Activated CD4-positive, alpha-beta T cell treated with anti-CD3 and anti-CD28 coated beads, Interleukin-2, amount 50 U/mL, for 4 hours (primary cell): ENCODE measurements at regions not wholly inside any gene's neighbourhood (a gene's known extent, or its start where the extent isn't known, plus 50 kb on each side); places are given as distances from the start of the nearest gene placed in this dataset.

Source experiments
- DNase-seq, 2 experiments: peaks; one replicate each; pipeline ENCODE4 v3.0.0-alpha.2; 2020

GRCh38 chr22:49138250-49138790 lies 689.4 kb downstream of the BRD1 start:
- no peak for DNase-seq

GRCh38 chr22:49137206-49137840 lies 690.4 kb downstream of the BRD1 start:
- DNase-seq, result no peak

- DNase-seq, result no peak
Observed at GRCh38 chr22:49136816-49137180, 690.9 kb downstream of the BRD1 start.

- DNase-seq, result no peak
Observed at GRCh38 chr22:49136041-49136815, 691.4 kb downstream of the BRD1 start.

- DNase-seq, result no peak
Observed at GRCh38 chr22:49134076-49134475, 693.6 kb downstream of the BRD1 start.

- no peak for DNase-seq
Observed at GRCh38 chr22:49133541-49133940, 694.1 kb downstream of the BRD1 start.

- no peak for DNase-seq
Observed at GRCh38 chr22:49132009-49132408, 695.7 kb downstream of the BRD1 start.

GRCh38 chr22:49129736-49130135 lies 697.9 kb downstream of the BRD1 start:
- no peak for DNase-seq

GRCh38 chr22:49128874-49129273 lies 698.8 kb downstream of the BRD1 start:
- DNase-seq, result no peak

- no peak for DNase-seq
Observed at GRCh38 chr22:49124608-49125007, 703.1 kb downstream of the BRD1 start.

- no peak for DNase-seq
Observed at GRCh38 chr22:49123621-49124192, 704.0 kb downstream of the BRD1 start.

GRCh38 chr22:49119551-49119952 lies 708.1 kb downstream of the BRD1 start:
- no peak for DNase-seq

GRCh38 chr22:49118065-49118464 lies 709.6 kb downstream of the BRD1 start:
- no peak for DNase-seq

- DNase-seq, result no peak
Observed at GRCh38 chr22:49117486-49117885, 710.2 kb downstream of the BRD1 start.

GRCh38 chr22:49116486-49117120 lies 711.1 kb downstream of the BRD1 start:
- DNase-seq, result no peak

GRCh38 chr22:49116021-49116420 lies 711.7 kb downstream of the BRD1 start:
- no peak for DNase-seq

GRCh38 chr22:49115197-49115596 lies 712.5 kb downstream of the BRD1 start:
- DNase-seq, result no peak

GRCh38 chr22:49113758-49114157 lies 713.9 kb downstream of the BRD1 start:
- no peak for DNase-seq

GRCh38 chr22:49112661-49113626 lies 714.7 kb downstream of the BRD1 start:
- no peak for DNase-seq

- no peak for DNase-seq
Observed at GRCh38 chr22:49112176-49112575, 715.5 kb downstream of the BRD1 start.

- DNase-seq, result no peak
Observed at GRCh38 chr22:49111085-49111484, 716.6 kb downstream of the BRD1 start.

GRCh38 chr22:49108636-49109315 lies 718.9 kb downstream of the BRD1 start:
- no peak for DNase-seq
